Forelimb muscle (tissue), 1 donor: ENCODE measurements at regions not wholly inside any gene's neighbourhood (a gene's known extent, or its start where the extent isn't known, plus 50 kb on each side); places are given as distances from the start of the nearest gene placed in this dataset.
"Not testable (repeated sequence)": the region's sequence is repeated elsewhere in the genome, so short reads cannot be mapped to it uniquely, and the experiment has no call there.

Source experiments
- DNase-seq: peaks from one replicate; pipeline ENCODE4 v3.0.0-alpha.2; 2013; ENCODE audit warnings: low read depth

GRCh38 chr5:79924936-79925893 lies 65.8 kb downstream of the MTX3 start:
- DNase-seq, result no peak

GRCh38 chr5:79923431-79923830 lies 67.6 kb downstream of the MTX3 start:
- DNase-seq, result no peak

DNA sequence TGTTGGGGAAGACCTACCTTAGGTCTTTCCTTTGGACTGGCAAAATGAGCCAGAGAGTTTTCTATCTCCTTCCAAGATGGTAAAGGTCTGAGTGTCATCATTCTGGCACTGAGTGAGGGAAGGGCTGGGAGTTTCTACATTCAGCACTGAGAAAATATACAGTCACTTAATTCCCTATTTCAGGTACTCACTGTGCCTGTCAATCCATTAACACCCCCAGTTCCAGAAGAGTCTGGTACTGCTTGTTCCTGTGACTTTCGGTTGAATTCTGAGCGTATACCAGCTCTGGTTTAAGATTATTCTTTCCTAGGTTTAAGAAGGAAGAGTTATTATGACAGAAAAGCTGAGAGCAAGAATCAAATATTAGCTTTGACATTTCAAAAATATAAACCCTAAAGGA lies 68.4 kb downstream of the MTX3 start:
- no peak for DNase-seq

DNA sequence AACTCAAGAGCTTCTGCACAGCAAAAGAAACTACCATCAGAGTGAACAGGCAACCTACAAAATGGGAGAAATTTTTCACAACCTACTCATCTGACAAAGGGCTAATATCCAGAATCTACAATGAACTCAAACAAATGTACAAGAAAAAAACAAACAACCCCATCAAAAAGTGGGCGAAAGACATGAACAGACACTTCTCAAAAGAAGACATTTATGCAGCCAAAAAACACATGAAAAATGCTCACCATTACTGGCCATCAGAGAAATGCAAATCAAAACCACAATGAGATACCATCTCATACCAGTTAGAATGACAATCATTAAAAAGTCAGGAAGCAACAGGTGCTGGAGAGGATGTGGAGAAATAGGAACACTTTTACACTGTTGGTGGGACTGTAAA lies 83.6 kb downstream of the MTX3 start:
- DNase-seq, result not testable (repeated sequence)

- not testable (repeated sequence) for DNase-seq
These were observed 88.5 kb downstream of the MTX3 start for GRCh38 chr5:79902571-79902970.

GRCh38 chr5:79901631-79902030 lies 89.4 kb downstream of the MTX3 start:
- DNase-seq, result no peak

- DNase-seq, result no peak
These were observed 92.5 kb downstream of the MTX3 start for GRCh38 chr5:79898611-79899010.

GRCh38 chr5:79893976-79894375 lies 97.1 kb downstream of the MTX3 start:
- no peak for DNase-seq

- DNase-seq, result no peak
These were observed 97.6 kb downstream of the MTX3 start for GRCh38 chr5:79893485-79893884.

GRCh38 chr5:79890930-79891249 lies 100.2 kb downstream of the MTX3 start:
- no peak for DNase-seq

GRCh38 chr5:79890119-79890929 lies 100.7 kb downstream of the MTX3 start:
- DNase-seq, result no peak

- DNase-seq, result no peak
These were observed 102.4 kb downstream of the MTX3 start for GRCh38 chr5:79888643-79889042.

- DNase-seq, result no peak
These were observed 104.0 kb downstream of the MTX3 start for GRCh38 chr5:79886925-79887655.

DNA sequence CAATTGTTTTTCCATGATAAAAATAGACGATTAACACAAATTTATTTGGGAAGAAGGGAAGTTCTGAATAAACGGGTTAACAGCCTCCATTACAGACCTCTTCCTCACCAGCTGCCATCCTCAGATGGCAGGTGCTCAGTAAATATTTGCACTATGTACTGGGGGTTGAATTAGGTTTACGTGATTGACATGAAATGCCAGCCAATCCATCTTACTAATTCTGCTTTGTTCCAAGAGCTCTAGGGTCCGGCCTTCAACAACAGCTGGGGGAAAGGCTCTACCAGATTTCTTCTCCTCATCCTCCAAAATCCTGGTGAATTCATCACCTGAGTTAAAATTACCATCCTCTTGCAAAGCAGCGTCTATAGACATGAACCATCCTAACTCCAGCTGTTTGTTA lies 104.6 kb downstream of the MTX3 start:
- no peak for DNase-seq

DNA sequence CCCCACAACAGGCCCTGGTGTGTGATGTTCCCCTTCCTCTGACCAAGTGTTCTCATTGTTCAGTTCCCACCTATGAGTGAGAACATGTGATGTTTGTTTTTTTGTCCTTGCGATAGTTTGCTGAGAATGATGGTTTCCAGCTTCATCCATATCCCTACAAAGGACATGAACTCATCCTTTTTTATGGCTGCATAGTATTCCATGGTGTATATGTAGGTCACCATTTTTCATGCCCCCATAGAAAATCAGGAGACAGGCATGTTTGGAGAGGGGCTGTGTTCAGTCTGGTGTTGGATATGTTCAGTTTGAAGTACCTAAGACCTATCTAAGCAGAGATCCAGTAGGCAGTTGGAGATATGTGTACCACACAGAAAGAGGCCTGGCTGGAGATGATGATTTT lies 111.2 kb downstream of the MTX3 start:
- not testable (repeated sequence) for DNase-seq

DNA sequence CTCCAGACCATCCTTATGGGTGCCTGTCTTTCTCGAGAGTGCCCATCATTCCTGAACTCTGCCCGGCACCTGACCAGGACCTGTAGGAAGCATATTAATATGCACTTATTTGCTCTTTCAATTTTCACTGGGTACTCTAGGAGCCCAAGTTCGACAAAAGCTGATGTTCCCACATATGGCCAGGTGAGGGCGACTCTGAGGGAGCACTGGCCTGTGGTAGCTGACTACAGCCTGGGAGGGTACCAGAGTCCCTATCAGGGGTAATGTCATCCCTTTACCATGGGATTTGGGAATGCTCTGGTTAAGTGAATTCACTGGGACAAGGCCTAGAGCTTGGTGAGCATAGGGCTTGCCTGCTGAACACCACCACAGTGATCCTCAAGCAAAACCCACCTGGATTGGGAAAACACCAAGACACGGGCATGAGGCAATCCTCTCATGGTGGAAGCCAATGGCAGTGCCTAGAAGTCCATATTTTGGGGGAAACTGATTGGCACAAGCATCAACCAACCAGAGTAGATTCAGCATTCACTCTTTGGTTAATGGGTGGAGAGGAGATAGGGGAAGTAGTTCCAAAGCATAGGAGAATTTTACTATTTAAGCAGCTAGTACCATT lies 112.2 kb downstream of the MTX3 start:
- DNase-seq, result no peak

- no peak for DNase-seq
These were observed 112.9 kb downstream of the MTX3 start for GRCh38 chr5:79878136-79878679.

- DNase-seq, result no peak
These were observed 114.6 kb downstream of the MTX3 start for GRCh38 chr5:79876456-79876855.

GRCh38 chr5:79875230-79875629 lies 115.8 kb downstream of the MTX3 start:
- no peak for DNase-seq

DNA sequence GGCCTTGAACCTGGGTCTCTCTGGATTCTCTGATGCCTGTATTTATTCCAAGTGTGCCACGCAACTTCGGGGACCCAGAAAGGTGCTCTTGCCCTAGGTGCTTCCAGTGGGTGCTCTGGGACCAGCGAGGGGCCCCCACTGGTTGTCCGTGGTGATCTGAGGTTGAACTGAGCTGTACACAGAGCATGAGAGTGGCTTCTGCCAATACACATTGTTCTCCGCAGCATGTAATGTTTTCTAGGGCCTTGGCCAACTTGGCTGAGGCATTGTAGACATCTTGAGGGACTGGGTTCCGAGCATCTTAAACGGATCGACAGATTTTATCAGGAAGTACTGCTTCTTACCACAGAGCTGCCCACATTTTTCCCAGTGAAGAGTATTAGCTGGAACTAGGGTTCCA lies 117.9 kb downstream of the MTX3 start:
- no peak for DNase-seq

DNA sequence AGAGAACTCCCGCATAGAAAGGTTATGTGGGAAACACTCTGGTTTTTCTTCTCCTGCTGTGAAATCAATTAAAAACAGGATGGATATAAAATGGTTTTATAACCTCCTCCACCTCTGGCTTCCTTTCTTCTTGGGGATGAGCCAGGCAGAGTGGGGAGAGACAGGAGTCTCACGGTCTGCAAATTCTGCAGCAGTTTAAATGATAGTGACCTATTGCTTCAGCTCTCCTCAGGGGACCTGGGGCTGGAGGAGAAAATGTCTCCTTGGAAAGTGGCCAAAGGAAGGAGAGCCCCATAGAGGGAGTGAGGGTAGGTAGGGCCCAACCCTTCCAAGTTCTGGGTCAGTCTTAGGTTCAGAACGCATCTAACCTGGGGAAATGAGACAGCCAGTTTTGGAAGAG lies 118.8 kb downstream of the MTX3 start:
- DNase-seq, result no peak
